OCI-LY1 (cell line): ENCODE measurements at regions not wholly inside any gene's neighbourhood (a gene's known extent, or its start where the extent isn't known, plus 50 kb on each side); places are given as distances from the start of the nearest gene placed in this dataset.

Source experiments
- H2AFZ ChIP-seq: fragments of 200-600 bp; sonication (generic), shearing (Covaris generic); 2 replicates; pipeline ENCODE4 v1.6.0; 2014; ENCODE audit warnings: antibody characterized with exemption, mild to moderate bottlenecking, low read length
- H3F3A ChIP-seq: fragments of 200-600 bp; sonication (generic), shearing (Covaris generic); 2 replicates; pipeline ENCODE4 v1.6.0; 2014; ENCODE audit warnings: mild to moderate bottlenecking, antibody characterized with exemption, low read length, moderate library complexity; ENCODE audit not compliant: insufficient read depth
- H3K27ac ChIP-seq: fragments of 200-600 bp; sonication (generic); 2 replicates; pipeline ENCODE4 v1.5.1; 2014; ENCODE audit warnings: low read length, mixed run types, mild to moderate bottlenecking, low read depth; ENCODE audit not compliant: poor library complexity, severe bottlenecking
- H3K27me3 ChIP-seq: fragments of 200-600 bp; sonication (generic); 2 replicates; pipeline ENCODE4 v1.6.0; 2014; ENCODE audit warnings: antibody characterized with exemption, mild to moderate bottlenecking, low read length, moderate library complexity; ENCODE audit not compliant: insufficient read depth
- H3K36me3 ChIP-seq: fragments of 200-600 bp; sonication (generic); 2 replicates; pipeline ENCODE4 v1.6.1; 2014; ENCODE audit warnings: mild to moderate bottlenecking, antibody characterized with exemption, low read length, moderate library complexity, mixed read lengths; ENCODE audit not compliant: insufficient read depth
- H3K4me1 ChIP-seq: fragments of 200-600 bp; sonication (generic); 2 replicates; pipeline ENCODE4 v1.5.1; 2014; ENCODE audit warnings: mild to moderate bottlenecking, low read length, moderate library complexity; ENCODE audit not compliant: insufficient read depth, severe bottlenecking
- H3K4me2 ChIP-seq: fragments of 200-600 bp; sonication (generic), shearing (Covaris generic); 2 replicates; pipeline ENCODE4 v1.6.1; 2014; ENCODE audit warnings: low read length
- H3K4me3 ChIP-seq: fragments of 200-600 bp; sonication (generic); 2 replicates; pipeline ENCODE4 v1.5.1; 2014; ENCODE audit warnings: low read length, low read depth, mild to moderate bottlenecking, mixed read lengths; ENCODE audit not compliant: poor library complexity, severe bottlenecking
- H3K79me2 ChIP-seq: fragments of 200-600 bp; shearing (Covaris generic); 2 replicates; pipeline ENCODE4 v1.6.1; 2016; ENCODE audit warnings: mixed run types, low read length, mixed read lengths; ENCODE audit not compliant: insufficient read depth
- H3K9ac ChIP-seq: fragments of 200-600 bp; sonication (generic), shearing (Covaris generic); 2 replicates; pipeline ENCODE4 v1.6.1; 2014; ENCODE audit warnings: mild to moderate bottlenecking, low read length, mixed read lengths
- H3K9me2 ChIP-seq: fragments of 200-600 bp; sonication (generic), shearing (Covaris generic); 2 replicates; pipeline ENCODE4 v1.6.1; 2014; ENCODE audit warnings: low read depth, mild to moderate bottlenecking, low read length, mixed read lengths
- H3K9me3 ChIP-seq: fragments of 200-600 bp; shearing (Covaris generic); 2 replicates; pipeline ENCODE4 v1.6.1; 2014; ENCODE audit warnings: low read length, mixed read lengths
- H4K20me1 ChIP-seq: fragments of 200-600 bp; sonication (generic), shearing (Covaris generic); 2 replicates; pipeline ENCODE4 v1.6.0; 2016; ENCODE audit warnings: mild to moderate bottlenecking, low read length; ENCODE audit not compliant: insufficient read depth
- CTCF ChIP-seq: fragments of 200-600 bp; sonication (generic), shearing (Covaris generic); IDR thresholded peaks from 2 replicates; pipeline ENCODE4 v1.5.1; 2017; ENCODE audit warnings: mild to moderate bottlenecking, antibody characterized with exemption, low read length, moderate library complexity, mixed read lengths
- EZH2 ChIP-seq: fragments of 200-600 bp; sonication (generic), shearing (Covaris generic); IDR thresholded peaks from 2 replicates; pipeline ENCODE4 v1.8.0; 2017; ENCODE audit warnings: borderline replicate concordance, mixed run types, mild to moderate bottlenecking, antibody characterized with exemption, low read length, moderate library complexity, mixed read lengths

DNA sequence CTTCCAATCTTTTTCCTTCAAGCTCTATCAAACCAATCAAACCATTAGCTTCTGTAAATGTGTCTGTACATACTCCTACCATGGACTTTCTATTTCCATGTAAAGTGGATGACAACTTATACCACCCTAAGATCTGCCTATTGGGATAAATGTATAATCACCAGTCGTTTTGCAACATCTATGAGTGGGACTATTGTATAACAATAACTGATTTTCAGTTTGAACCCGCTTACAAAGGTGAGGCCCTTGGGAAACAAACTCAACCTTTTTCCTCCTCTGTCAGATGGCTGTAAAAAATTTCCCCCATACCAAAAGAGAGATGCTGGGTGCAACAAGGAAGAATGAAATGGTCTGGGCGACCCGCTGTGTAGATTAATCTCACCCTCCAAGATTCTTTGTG, 399.1 kb upstream of the ADAMTS5 start:
- H3K27ac ChIP-seq: no peak overlapping the region
- no peaks in the 10 kb centered on the region for H3K36me3 ChIP-seq
- H3K9ac ChIP-seq: no peak overlapping the region
- no peaks in the 10 kb centered on the region for H3K4me1 ChIP-seq
- TF ChIP-seq EZH2 (no peak), CTCF (no peak)
- H3K27me3 ChIP-seq: no peaks in the 10 kb centered on the region
- H3K4me2 ChIP-seq: no peak overlapping the region
- H3K79me2 ChIP-seq: no peaks in the 10 kb centered on the region
- H2AFZ ChIP-seq: no peak overlapping the region
- H4K20me1 ChIP-seq: no peaks in the 10 kb centered on the region
- no peaks in the 10 kb centered on the region for H3F3A ChIP-seq
- no peak overlapping the region for H3K4me3 ChIP-seq
- no peaks in the 10 kb centered on the region for H3K9me2 ChIP-seq
- H3K9me3 ChIP-seq: no peaks in the 10 kb centered on the region

DNA sequence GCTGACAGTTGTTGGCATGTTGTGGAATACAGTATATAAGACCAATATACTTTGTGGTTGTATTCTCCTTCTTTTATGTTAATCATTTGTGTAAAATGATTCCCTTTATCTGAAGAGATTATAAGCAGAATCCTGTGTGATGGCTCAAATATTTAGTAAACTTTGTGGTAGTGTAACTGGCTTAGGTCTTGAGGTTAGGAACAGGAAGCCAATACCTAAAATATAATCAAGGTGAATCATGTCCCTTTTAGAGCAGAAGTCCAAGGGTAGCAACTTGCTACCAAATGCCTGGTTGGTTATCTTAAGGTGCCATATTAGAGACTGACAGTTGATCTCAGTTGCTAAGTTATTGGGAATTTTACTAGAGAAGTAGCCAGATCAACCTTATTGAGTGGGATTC, 398.5 kb upstream of the ADAMTS5 start:
- Histone ChIP-seq H3K27me3 (no peaks in the 10 kb centered on the region), H3K9me3 (no peaks in the 10 kb centered on the region), H3K9ac (no peak overlapping the region), H3K4me1 (no peaks in the 10 kb centered on the region), H4K20me1 (no peaks in the 10 kb centered on the region), H2AFZ (no peak overlapping the region), H3K4me2 (no peak overlapping the region), H3K79me2 (no peaks in the 10 kb centered on the region), H3K9me2 (no peaks in the 10 kb centered on the region), H3K27ac (no peak overlapping the region), H3F3A (no peaks in the 10 kb centered on the region), H3K36me3 (no peaks in the 10 kb centered on the region), H3K4me3 (no peak overlapping the region)
- TF ChIP-seq CTCF: no peak
- no peak for TF ChIP-seq EZH2

DNA sequence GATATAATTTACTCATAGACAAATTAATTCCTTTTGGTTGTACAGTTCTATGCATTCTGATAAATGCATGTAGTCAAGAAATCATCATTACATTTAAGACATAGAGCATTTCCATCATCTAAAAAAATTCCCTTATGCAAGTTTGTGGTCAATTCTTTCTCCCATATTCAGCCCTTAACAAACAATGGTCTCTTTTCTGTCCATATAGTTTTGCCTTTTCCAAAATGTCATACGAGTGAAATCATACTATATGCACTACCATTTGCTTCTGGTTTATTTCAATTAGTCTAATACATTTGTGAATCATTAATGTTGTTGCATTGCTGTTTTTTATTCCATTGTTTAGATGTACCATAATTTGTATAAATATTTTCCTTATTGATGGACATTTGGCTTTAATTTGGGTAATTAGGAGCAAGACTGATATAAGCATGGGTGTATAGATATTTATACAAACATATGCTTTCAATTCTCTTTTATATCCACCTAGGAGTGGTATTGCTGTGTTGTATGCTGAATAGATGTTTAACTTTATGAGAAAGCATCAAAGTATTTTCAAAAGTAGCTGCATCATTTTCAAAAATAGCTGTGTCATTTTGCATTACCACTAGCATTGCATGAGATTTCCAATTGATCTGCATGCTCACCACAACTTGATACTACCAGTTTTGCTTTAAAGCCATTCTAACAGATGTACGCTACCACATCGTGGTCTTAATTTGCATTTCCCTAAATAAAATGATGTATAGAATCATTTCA, 397.0 kb upstream of the ADAMTS5 start:
- Histone ChIP-seq H3K4me2 (no peak overlapping the region), H3K9ac (no peak overlapping the region), H3K27ac (no peak overlapping the region), H2AFZ (no peak overlapping the region), H4K20me1 (no peaks in the 10 kb centered on the region), H3K27me3 (no peaks in the 10 kb centered on the region), H3K9me3 (no peaks in the 10 kb centered on the region), H3F3A (no peaks in the 10 kb centered on the region), H3K9me2 (no peaks in the 10 kb centered on the region), H3K36me3 (no peaks in the 10 kb centered on the region), H3K4me1 (no peaks in the 10 kb centered on the region), H3K4me3 (no peak overlapping the region), H3K79me2 (no peaks in the 10 kb centered on the region)
- TF ChIP-seq EZH2 (no peak), CTCF (no peak)
